WTC11 (cell line): ENCODE measurements at regions not wholly inside any gene's neighbourhood (a gene's known extent, or its start where the extent isn't known, plus 50 kb on each side); places are given as distances from the start of the nearest gene placed in this dataset.

Experiments used
- GTF2I ChIP-seq: fragments of 250-450 bp; sonication (Bioruptor Pico); conservative IDR thresholded peaks from 2 replicates; pipeline ENCODE4 v1.4.0; 2021; ENCODE audit warnings: mild to moderate bottlenecking

DNA sequence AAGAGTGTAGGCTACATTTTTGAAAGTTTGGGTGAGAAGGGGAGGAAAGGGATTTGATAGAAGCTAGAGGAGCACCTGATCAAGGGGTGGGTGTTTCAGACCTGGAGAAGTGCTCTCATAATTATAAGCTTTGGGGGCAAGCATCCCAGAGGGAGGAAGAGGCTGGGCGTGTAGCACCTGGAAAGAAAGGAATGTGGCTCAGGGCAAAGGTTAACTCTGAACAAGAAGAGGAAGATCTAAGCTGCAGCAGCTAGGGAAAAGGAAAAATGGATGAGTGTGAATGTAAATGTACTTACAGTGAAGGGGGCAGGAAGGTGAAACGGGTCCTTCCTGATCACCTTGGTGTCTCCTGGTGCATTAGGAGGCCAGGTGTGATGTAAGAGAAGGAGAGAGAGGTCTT, 49.8 kb upstream of the ANKRD55 start (continued):
- no peak for TF ChIP-seq GTF2I (CRISPR knock-in tag)
